HG02759 (cell line): ENCODE measurements at regions not wholly inside any gene's neighbourhood (a gene's known extent, or its start where the extent isn't known, plus 50 kb on each side); places are given as distances from the start of the nearest gene placed in this dataset.
"Not testable (repeated sequence)": the region's sequence is repeated elsewhere in the genome, so short reads cannot be mapped to it uniquely, and the experiment has no call there.

Experiments used
- ATAC-seq: cut with Tn5 transposase; IDR thresholded peaks from one replicate; pipeline ENCODE4 v1.9.1; 2021; ENCODE audit warnings: mild to moderate bottlenecking, moderate library complexity; ENCODE audit not compliant: unreplicated experiment

DNA sequence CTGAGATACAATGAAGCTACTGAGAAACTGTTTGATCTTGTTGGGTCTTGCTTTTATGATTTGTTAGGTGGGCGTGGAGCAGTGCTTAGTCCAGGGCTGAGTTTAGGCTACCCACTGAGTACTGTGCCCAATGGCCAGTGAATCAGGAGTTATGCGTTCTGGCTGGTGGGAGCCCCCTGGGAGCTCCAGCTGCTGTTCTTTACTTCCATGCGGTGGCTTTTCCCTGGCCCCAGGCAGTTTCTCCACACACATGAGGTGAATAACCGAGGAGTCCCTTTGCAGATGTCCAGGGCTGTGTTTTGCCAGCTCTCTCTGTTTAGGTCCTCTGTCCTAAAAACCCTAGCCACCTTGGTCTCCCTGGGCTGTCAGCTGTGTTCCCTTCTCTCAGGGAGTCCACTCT, 106.5 kb downstream of the KLF13 start:
- ATAC-seq = no peak

DNA sequence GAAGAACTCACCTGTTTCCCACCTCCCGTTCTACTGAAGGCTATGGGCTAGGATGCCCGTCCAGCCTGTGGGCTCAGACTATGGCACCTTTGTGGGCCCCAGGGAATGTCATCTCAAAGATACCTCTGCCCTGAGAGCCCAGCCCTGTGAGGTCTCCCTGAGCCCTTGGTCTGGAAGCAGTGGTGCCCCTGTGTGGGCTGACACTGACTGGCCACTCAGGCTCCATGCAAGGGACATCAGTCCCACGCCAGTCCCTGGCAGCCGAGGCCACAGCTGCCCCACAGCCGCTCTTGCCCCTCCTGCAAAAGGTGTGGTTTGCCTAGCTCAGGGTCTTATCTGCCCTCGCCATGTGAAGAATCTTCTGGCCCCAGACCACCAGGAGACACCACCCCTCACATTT, 106.9 kb downstream of the KLF13 start:
- ATAC-seq = no peak

DNA sequence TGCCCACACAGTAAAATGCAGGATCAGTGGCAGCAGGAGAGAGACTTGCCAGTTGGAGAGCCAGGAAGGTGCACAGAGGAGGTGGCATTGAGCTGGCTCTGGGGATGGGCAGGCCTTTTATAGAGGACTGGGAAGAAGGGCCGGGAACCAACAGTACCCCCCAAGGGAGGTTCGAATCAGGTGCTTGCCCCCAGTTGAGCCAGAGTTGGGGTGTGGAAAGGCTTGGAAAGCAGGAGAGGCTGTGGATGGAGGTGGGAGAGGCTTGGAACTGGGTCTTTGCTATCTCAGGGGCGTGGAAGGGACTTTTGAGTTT, 107.6 kb downstream of the KLF13 start:
- no peak for ATAC-seq

DNA sequence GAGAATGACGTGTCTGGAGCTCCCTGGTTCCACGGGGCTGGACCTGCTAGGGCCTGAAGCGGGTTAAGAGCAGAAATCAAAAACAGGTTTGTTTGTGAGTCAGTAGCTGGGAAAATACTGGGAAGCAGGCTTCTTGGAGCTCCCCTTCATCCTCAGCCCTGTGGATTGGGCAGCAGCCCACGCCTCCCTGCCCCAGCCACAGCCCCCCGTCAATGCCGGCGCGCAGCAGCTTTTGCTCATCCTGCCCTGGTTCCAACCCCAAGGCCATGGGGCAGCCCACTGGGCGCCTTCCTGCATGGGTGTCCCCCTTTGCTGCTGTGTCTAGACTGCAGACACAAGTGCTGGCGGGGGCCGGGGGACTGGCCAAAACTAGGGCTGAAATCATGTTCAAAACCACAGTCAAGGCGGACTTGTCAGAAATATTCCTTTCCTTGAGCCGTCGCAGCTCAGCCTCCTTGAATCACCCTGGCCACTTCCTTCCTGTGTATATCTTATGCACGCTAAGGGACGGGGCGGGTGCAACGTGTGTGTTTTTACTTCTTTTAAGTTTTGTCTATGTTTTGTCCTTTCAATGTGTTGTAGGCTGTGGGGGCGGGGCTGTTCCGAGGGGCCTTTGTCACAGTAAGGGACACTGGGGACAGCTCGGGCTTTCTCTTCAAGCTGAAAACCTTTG, 108.1 kb downstream of the KLF13 start:
- peak; percentile 39 for ATAC-seq

DNA sequence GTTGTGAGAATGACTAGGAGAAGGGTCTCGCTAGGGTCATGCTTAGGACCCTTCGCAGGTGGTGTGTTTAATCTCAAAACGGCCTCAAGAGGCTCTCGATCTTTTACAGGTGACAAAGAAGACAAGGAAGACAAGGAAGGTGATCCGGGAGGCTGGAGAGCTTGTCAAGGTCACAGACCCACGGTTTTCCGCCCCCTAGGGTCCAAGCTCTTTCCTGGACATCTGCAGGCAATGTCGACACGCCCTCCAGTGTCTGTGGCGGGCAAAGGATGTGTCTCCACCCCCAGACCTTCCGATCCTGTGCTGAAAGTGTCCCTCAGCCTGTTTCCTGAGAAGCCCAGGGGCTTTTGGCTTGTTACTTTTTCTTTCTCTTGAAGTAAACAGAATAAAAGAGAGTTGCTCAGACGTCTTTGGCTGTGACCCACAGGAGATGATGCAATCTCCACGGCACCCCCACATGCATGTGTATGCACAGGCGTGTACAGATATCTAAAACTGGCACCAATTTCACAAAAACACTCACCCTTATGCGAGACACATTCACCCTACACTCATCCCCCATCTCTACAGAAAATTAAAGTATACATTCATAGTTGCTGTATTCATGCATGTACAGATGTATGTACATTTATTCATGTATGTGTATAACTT, 108.8 kb downstream of the KLF13 start:
- peak; percentile 64 for ATAC-seq

DNA sequence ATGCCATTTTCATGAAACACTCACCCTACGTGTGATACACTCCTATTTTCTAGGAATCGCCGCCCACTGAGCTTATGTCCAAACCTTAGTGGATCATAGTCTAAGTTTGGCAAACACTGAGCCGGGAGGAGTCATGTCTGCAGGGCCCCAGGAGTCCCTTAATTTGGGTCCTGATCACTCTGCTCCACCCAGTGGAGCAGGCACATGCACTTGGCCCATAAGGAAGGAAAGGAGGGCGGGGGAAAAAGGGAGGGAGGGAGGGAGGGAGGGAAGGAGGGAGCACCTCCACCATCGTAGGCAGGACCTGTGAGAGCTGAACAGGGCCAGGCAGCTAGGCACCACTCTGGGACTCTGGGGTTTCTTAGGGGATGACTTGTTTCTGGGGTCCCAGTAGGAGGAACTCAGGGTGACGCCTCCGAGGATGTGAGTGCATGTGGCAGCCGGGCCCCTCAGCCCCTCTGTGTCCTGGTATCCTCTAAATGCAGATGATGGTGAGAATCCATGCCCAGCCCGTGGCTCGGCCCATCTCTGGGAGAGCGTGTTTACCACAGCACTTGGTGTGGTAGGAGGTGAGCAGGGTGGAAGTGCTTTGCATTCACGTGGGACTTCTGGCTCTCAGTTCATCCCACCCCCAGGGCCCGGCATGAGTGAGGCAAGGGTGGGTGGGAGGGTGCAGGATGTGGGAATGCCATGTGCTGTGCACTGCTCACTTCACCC, 109.4 kb downstream of the KLF13 start:
- ATAC-seq = no peak

DNA sequence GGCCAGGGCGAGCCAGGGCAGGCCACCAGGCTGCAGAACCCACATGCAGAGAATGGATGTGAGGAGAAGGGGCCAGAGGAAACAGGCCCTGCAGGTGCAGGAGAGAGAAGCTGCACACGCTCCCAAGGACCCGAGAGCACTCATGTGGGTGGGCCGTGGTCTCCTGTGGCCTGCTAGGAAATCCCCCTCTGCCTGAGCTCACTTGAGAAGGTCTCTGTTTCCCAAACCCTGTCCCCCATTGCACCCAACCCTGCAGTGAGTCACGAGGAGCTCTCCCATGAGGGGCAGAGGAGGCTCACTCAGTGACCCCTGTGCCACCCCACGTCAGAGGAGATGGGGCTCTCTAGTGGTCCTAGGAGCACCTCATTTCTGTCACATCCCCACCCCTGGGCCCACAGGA, 111.1 kb downstream of the KLF13 start:
- ATAC-seq = peak; percentile 31

DNA sequence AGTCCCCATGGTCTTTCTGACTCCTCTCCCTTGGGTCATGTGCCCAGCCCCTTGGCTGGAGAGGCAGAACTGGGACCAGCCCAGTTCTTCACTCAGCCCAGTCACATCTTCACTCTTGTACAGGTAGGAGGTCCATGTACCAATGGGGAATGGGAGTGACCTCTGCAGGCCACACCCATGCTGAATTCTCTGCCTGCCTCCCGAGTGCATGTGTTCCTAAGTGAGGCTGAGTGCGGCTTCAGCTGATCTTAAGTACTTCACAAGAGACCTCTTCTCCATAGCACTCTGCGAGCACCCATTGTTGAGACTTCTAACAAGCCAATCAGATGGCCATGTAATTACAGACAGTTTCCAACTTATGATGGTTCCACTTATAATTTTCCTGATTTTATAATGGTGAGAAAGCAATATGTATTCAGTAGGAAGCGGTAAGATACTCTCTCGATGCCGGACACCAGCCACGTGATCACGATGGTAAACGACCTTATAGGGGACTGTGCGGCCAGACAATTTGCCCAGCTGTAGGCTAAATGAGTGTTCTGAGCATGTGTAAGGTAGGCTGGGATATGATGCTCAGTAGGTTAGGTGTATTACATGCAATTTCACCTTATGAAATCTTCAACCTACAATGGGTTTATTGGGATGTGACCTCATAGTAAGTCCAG, 112.1 kb downstream of the KLF13 start:
- ATAC-seq = no peak

DNA sequence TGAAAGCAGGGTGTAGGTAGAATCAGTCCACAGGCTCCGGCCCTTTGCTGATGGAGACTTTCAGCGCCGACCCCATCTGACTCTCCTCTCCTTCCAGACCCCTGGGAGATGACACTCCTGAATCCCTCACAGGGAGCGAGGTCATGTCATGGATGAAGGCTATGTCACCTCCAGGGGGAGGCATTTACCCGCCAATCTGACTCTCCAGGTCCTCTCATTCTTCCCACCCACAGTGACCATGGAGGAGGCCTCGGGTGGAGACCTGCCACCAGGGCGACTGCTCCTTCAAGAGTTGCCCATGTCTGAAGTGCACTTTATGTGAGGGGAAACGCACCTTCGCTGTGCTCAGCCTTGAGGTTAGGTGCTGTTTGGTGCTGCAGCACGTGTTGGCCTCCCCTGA, 112.7 kb downstream of the KLF13 start:
- no peak for ATAC-seq

DNA sequence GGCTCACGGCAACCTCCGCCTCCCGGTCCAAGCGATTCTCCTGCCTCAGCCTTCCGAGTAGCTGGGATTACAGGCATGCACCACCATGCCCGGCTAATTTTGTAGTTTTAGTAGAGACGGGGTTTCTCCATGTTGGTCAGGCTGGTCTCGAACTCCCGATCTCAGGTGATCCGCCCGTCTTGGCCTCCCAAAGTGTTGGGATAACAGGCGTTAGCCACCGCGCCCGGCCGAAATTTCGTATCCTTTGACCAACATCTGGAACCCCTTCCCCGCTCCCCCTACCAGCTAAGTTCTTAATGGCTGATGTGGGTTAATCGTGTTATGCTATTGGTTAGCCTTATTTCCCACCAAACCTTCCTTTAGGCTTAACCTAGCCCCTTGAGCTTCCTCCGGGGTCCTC, 113.6 kb downstream of the KLF13 start:
- not testable (repeated sequence) for ATAC-seq

DNA sequence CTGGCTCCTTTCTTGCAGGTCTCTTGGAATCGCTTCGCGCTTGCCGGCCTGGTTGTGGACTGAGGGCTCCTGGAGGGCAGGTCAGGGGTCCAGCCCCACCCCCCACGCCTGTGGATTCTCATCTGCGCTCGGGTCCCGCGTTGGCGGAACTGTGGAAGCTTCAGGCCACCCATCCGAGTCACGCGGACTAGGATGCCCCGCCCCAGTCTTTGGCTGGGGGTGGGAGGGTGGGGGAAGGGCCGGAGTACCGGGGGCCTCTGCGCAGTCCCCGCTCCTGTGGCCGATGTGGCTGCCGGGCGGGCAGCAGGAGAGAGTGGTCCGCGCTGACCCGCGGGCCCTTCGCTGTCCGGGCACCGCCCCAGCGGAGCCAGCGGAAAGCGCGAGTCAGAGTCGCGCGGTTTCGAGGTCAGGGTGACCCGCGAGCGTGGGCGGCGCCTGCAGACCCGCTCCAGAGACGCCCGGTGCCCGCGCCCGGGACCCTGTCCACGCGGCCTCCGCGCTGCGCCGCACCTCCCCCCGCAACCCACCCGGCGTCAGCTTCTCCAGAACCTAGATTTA, 114.2 kb downstream of the KLF13 start:
- ATAC-seq = peak; percentile 26

DNA sequence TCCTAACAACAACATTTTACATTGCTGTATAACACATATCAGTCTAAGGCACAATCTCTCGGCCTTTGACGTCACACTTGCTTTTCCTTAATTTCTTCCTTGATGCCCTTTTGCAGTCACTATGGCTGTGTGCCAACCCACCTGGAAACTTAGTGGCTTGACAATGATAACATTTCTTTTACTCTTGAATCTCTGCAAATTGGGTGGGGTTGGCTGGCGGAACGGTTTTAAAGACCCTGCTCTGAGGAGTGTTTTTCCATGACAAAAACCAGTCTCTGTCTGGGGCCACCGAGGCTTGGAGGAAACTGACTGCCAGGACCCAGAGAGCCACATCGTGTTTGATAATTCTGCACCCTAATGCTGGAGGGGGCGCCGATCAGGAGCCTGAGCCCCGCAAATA, 115.6 kb downstream of the KLF13 start:
- no peak for ATAC-seq

DNA sequence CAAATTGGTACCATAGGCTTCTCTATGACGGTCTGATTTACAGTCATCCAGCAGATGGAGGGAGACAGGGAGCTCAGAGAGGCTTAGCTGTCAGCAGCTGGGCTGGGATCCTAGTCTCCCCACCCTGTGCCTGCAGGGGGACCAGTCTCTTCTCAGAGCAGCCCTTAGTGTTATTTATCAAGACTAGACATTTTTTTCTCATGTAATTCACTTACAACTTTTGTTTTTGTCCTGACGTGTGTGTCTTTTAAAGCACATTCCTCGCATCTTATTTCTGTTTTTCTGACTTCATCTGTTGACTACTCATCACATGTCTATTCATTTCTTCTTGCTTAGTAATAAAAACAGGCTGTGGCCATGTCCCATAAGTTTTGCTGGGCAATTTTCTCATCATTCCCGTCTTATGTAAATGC, 116.1 kb downstream of the KLF13 start:
- ATAC-seq = no peak

DNA sequence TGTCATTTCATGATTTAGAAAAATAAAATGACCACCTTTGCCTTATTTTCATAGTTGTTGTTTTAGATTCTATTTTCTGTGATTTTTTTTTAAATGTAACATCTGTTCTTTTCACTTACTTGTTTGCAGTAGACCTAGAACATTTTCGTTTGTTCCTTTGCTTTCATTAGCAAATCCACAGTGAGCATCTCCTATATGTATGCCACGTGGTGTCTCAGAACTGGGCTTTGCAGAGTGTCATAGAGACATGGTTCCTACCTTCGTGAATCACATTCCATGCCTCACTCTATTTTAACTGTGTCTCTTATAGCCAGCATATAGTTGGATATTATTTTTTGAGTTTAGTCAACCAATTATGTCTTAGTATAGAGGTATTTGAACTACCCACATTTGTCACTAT, 118.2 kb downstream of the KLF13 start:
- ATAC-seq = no peak

DNA sequence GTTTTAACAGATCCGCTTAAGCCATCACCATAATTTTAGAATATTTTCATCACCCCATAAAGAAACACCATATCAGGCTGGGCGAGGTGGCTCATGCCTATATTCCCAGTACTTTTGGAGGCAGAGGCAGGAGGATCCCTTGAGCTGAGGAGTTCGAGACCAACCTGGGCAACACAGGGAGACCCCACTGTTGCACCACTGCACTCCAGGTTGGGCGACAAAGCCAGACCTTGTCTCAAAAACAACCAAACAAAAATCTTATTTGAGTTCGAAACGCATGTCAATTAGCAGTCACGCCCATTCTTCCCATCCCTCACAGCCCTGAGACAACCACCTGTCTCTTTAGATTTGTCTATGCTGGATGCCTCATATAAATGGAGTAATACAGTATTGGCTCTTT, 119.9 kb downstream of the KLF13 start:
- ATAC-seq = no peak

DNA sequence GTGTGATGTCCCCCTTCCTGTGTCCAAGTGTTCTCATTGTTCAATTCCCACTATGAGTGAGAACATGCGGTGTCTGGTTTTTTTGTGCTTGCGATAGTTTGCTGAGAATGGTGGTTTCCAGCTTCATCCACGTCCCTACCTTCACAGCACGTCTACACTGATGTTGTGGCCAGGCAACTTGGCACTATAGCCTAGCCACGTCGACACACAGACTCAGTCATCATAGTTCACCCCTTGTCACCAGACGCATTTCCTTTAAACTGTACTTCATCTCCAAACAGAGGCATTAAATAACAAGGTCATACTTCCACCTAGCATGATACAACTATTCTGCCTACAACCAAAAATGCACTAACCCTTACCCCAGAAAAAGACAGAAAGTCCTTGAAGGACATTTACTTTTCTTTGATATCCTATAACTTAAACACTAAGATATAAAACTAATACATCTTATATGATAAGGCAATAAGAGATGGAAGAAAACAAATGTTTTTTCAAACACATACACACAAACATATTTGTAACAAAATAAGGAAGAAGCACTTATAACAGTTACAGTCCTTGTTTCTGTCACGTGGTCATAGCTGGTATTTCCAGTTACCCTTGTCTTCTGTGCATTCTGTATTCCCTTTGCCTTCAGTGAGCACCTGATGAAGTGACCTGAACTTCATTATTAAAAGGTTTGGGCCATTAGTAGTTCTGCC, 121.4 kb downstream of the KLF13 start:
- ATAC-seq = no peak

DNA sequence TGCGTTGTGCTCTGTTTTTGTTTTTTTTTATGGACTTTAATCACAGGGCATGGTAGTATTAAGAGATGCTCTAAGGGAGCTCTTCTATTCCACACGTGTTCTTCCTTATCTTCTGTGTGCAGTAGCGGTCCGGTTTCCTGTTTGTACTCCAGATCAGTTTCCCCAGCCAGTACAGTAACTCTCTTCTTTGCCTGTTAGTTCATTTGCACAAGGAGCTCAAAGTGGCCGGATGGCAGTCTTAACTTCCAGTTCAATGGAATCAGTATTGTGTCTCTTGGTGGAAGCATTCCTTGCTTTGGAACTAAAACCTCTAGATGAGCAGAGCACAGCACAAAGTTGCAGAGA, 122.0 kb downstream of the KLF13 start:
- no peak for ATAC-seq

DNA sequence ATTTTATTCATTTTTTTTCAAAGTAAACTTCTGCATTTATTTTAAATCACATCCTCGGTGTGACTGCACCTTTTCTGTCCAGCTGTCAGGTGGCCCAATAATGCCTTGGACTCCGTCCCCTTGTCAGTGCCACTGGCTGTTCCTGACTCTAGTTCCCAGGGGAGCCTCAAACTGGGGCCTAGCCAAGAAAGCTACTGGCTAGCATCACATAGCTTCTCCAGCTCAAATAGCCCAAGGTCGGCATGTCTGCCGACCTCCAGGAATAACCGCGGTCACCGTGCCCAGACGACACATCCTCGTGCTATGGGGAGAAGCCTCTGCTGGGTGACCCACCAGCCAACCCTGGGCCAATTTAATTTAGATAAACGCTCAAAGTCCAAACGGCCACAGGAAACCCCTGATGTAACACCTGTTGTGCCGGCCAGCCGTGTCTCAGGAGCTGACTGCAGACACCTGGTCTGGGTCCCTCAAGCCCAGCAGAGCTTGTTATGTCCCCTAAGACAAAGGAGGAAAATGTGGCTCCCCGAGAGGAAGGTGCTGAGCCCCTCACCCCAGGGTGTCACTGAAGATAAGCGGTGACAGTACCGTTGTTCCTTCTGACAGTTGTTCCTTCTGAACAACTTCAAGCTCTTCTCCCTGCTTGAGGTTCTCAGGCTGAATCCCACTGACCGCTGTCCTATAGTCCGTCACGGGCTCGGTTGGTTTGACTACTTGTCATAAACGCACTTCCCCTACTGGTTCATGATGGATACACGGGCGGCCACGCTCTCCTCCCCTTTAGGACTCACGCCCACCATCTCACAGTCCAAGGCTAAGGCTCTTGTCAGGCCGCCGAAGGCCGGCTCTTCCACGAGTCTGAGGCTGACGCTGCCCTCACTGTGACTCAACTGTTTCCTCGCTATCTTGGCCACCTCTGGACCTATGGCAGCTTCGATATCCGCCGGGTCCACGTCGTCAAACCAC, 126.2 kb downstream of the KLF13 start:
- ATAC-seq = no peak

DNA sequence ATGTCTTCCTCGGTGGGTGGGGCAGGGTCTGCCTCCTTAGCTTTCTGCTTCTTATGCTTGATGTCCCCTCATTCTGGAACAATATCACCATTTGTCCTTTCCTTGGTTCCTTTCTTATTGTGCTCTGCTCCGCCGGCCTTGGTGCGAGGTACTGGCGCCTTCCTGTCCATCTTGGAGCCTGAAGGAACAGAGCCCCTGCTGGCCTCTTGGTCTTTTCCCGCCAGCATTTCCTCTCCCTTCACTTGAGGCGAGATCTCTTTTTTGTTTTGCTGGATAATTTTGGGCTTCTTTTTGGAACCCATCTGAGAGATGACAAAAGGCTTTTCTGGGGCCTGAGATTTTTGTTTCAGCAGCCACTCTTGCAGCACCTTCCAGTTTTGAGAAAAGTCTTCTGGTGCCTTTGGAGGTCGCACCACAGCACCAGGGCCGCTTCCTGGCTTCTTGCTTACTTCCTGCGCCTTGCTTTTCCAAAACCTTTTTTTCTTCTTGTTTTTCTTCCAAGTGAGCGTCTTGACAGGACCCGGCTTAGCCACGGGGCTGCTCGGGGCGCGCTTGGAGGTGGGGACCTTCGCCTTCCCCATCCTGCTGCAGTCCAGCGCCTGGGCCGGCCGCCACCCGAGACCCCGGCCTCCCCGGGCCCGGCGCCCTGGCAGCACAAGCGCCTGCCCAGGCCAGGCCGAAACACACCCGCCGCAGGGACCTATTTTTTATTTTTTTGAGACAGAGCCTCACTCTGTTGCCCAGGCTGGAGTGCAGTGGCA, 127.1 kb downstream of the KLF13 start:
- ATAC-seq = no peak
